ENCODE measurements at regions not wholly inside any gene's neighbourhood (a gene's known extent, or its start where the extent isn't known, plus 50 kb on each side); places are given as distances from the start of the nearest gene placed in this dataset.

DNA sequence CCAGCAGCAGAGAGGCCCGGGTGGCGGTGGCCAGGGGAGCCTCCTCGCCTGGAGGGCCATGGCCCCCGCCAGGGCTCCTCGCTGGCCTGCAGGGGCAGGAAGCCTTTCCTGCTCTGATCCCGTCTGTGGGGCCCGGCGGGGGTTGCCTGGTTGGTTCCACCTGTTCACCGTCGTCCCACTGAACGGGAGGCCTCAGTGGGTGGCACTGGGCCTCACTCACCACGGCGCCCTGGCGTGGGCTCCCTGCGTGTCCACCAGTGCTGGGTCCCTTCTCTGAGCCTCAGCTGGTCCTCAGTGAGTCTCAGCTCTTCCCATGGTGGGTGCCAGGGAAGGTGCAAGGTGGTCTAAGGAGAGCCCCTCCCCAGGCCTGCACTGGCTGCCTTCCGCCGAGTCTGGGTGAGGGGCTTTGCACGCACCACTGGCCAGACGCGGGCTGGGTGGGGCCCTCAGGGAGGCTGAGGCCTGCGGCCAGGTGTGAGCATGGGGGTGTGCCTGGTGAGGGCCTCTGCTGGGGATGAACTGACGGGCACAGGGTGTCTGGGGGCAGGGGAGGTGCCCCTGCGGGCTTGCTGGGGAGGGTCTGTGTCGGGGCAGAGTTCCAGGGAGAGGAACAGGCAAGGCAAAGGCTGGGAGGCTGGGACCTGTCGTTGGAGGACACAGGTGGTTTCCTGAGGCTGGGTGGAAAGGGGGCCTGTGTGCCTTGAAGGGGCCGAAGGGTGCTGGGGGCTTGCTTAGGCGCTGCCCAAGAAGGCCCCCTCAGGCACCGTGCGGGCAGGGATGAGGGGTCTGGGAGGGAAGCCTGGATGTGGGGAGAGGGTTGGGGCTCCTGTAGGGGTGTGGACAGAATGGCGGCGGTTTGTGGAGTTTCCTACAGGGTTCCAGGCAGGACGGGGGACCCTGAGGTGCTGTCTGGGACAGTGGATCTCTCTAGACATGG is 339.8 kb downstream of the TMEM121 start:
- TF ChIP-seq, protein P1, sequence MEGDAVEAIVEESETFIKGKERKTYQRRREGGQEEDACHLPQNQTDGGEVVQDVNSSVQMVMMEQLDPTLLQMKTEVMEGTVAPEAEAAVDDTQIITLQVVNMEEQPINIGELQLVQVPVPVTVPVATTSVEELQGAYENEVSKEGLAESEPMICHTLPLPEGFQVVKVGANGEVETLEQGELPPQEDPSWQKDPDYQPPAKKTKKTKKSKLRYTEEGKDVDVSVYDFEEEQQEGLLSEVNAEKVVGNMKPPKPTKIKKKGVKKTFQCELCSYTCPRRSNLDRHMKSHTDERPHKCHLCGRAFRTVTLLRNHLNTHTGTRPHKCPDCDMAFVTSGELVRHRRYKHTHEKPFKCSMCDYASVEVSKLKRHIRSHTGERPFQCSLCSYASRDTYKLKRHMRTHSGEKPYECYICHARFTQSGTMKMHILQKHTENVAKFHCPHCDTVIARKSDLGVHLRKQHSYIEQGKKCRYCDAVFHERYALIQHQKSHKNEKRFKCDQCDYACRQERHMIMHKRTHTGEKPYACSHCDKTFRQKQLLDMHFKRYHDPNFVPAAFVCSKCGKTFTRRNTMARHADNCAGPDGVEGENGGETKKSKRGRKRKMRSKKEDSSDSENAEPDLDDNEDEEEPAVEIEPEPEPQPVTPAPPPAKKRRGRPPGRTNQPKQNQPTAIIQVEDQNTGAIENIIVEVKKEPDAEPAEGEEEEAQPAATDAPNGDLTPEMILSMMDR (IDR thresholded peaks at IDR 0.05), result no peak
- TF ChIP-seq POLR2AphosphoS5 (IDR thresholded peaks at IDR 0.05), result no peak
